ENCODE measurements at regions not wholly inside any gene's neighbourhood (a gene's known extent, or its start where the extent isn't known, plus 50 kb on each side); places are given as distances from the start of the nearest gene placed in this dataset.

GRCh38 chr3:70556056-70556455 is 243.6 kb upstream of the MDFIC2 start:
- FAIRE-seq (no peak), DNase-seq (ENCODE audit: extremely low read depth in 1 of 4, low spot score in 3 of 4) (no peak), ATAC-seq (no peak)
- intact Hi-C loops (cut with micrococcal nuclease) (no loop called here), in situ Hi-C loops (cut with MboI) (no loop called here)
- H3K9me1 ChIP-seq (ENCODE audit: control insufficient read depth, insufficient read depth, low read length): no peaks in the 10 kb centered on the region
- no peak overlapping the region for H3K4me3 ChIP-seq
- no peak overlapping the region for H3K4me2 ChIP-seq (ENCODE audit: insufficient read depth, low read length)
- no peak overlapping the region for H3K27ac ChIP-seq (ENCODE audit: extremely low read depth, low read depth, low read length)
- no peaks in the 10 kb centered on the region for H3K4me1 ChIP-seq (replicated peaks in 1 of 2; ENCODE audit: control insufficient read depth in 2 of 2, insufficient read depth in 2 of 2, low read length in 2 of 2)
- ChIA-PET CTCF (ENCODE audit: low intra/inter-chr PET ratio) (no interaction called here), POLR2A (no interaction called here)
- H3K9me3 ChIP-seq (replicated peaks; ENCODE audit: control insufficient read depth, insufficient read depth, low read depth, low read length): no peaks in the 10 kb centered on the region
- H3K36me3 ChIP-seq (ENCODE audit: control insufficient read depth, insufficient read depth, low read length): no peaks in the 10 kb centered on the region
- WGBS (ENCODE audit: insufficient coverage, low coverage, missing lambda C conversion rate): 0% methylated on average over 3 of the region's 3 CpGs
- no peaks in the 10 kb centered on the region for H3K79me2 ChIP-seq (ENCODE audit: control insufficient read depth, insufficient read depth, low read length)
- no peak overlapping the region for H2AFZ ChIP-seq (ENCODE audit: low read depth, low read length)
- H4K20me1 ChIP-seq (replicated peaks; ENCODE audit: control insufficient read depth, insufficient read depth, low read length): no peaks in the 10 kb centered on the region
- no peak overlapping the region for H3K9ac ChIP-seq (ENCODE audit: insufficient read depth in 1 of 2, low read depth in 2 of 2, low read length in 2 of 2)
- no TSS peak for BruUV-seq (replicated peaks)
- no peaks in the 10 kb centered on the region for H3K27me3 ChIP-seq (ENCODE audit: control insufficient read depth in 2 of 2, insufficient read depth in 2 of 2, low read length in 2 of 2)
- TF ChIP-seq ZBED1 (IDR thresholded peaks at IDR 0.05): no peak
- TF ChIP-seq HMBOX1 (IDR thresholded peaks at IDR 0.05): no peak
- TF ChIP-seq RFX7 (CRISPR knock-in tag; IDR thresholded peaks at IDR 0.05): no peak
- TF ChIP-seq SUPT5H (IDR thresholded peaks at IDR 0.05): no peak
- TF ChIP-seq SMAD2 (IDR thresholded peaks at IDR 0.05; ENCODE audit: low read depth, low read length): no peak
- TF ChIP-seq THRA (IDR thresholded peaks at IDR 0.05): no peak
- no peak for TF ChIP-seq PATZ1 (CRISPR knock-in tag; IDR thresholded peaks at IDR 0.05; ENCODE audit: borderline replicate concordance)
- TF ChIP-seq RBM34 (IDR thresholded peaks at IDR 0.05; ENCODE audit: borderline replicate concordance, insufficient read depth, low read length): no peak
- TF ChIP-seq ELF2 (CRISPR knock-in tag; IDR thresholded peaks at IDR 0.05): no peak
- TF ChIP-seq SMARCA4 (IDR thresholded peaks at IDR 0.05): no peak
- TF ChIP-seq MXI1 (IDR thresholded peaks at IDR 0.05; ENCODE audit: low read depth, low read length): no peak
- TF ChIP-seq CEBPZ (IDR thresholded peaks at IDR 0.05; ENCODE audit: borderline replicate concordance, low read depth, low read length): no peak
- TF ChIP-seq HBP1 (CRISPR knock-in tag; IDR thresholded peaks at IDR 0.05): no peak
- TF ChIP-seq NCOA2 (IDR thresholded peaks at IDR 0.05; ENCODE audit: partially characterized antibody in 2 of 2): no peak
- TF ChIP-seq NFRKB (IDR thresholded peaks at IDR 0.05; ENCODE audit: low read depth): no peak
- TF ChIP-seq SP2 (IDR thresholded peaks at IDR 0.05; ENCODE audit: extremely low read depth, low read depth, low read length, poor library complexity, severe bottlenecking): no peak
